PC-9 (cell line): ENCODE measurements at regions not wholly inside any gene's neighbourhood (a gene's known extent, or its start where the extent isn't known, plus 50 kb on each side); places are given as distances from the start of the nearest gene placed in this dataset.

Source experiments
- BruUV-seq: library from RNA; stranded (reverse); fragments of 400-500 nt; replicated peaks from 2 replicates; lab custom pipeline; 2021; lab: Mats Ljungman, UMichigan
- CTCF ChIA-PET: fragments of 300-600 bp; sonication (Branson Sonifier 250); formaldehyde crosslinking; loops from one replicate; lab custom pipeline; 2022; ENCODE audit warnings: antibody characterized with exemption; lab: Charles Lee
- POLR2A ChIA-PET: fragments of 300-600 bp; sonication (Branson Sonifier 250); formaldehyde crosslinking; loops from one replicate; lab custom pipeline; 2022; ENCODE audit warnings: antibody characterized with exemption; ENCODE audit not compliant: unreplicated experiment; lab: Charles Lee
- DNase-seq, 2 experiments: peaks; one replicate each; pipeline versions ENCODE4 v3.0.0 to v3.0.0-alpha.2; 2015 to 2022; ENCODE audit warnings: mixed read lengths in 1 of 2
- H2AFZ ChIP-seq: fragments of 200-600 bp; sonication (generic); 2 replicates; pipeline ENCODE4 v1.8.1; 2017; ENCODE audit warnings: antibody characterized with exemption
- H3F3A ChIP-seq: fragments of 200-600 bp; sonication (generic); 2 replicates; pipeline ENCODE4 v1.8.1; 2017; ENCODE audit warnings: antibody characterized with exemption, mild to moderate bottlenecking, low read depth; ENCODE audit not compliant: insufficient read depth
- H3K27ac ChIP-seq: fragments of 200-600 bp; sonication (generic); 2 replicates; pipeline ENCODE4 v1.6.1; 2016; ENCODE audit warnings: mixed run types
- H3K27me3 ChIP-seq: fragments of 200-600 bp; sonication (generic); 2 replicates; pipeline ENCODE4 v1.6.1; 2016; ENCODE audit warnings: low read depth, mixed run types; ENCODE audit not compliant: insufficient read depth
- H3K36me3 ChIP-seq: fragments of 200-600 bp; sonication (generic); 2 replicates; pipeline ENCODE4 v1.6.1; 2016; ENCODE audit warnings: low read depth, mixed run types
- H3K4me1 ChIP-seq: fragments of 200-600 bp; sonication (generic); replicated peaks from 2 replicates; pipeline ENCODE4 v1.6.1; 2016; ENCODE audit warnings: mixed run types; ENCODE audit not compliant: insufficient read depth
- H3K4me2 ChIP-seq: fragments of 200-600 bp; sonication (generic); 2 replicates; pipeline ENCODE4 v1.6.1; 2017; ENCODE audit warnings: mixed run types
- H3K4me3 ChIP-seq: fragments of 200-600 bp; sonication (generic); 2 replicates; pipeline ENCODE4 v1.6.1; 2016; ENCODE audit warnings: mixed run types
- H3K79me2 ChIP-seq: fragments of 200-600 bp; sonication (generic); 2 replicates; pipeline ENCODE4 v1.6.1; 2017; ENCODE audit warnings: low read depth, mixed run types
- H3K9me2 ChIP-seq: fragments of 200-600 bp; sonication (generic); 2 replicates; pipeline ENCODE4 v1.8.1; 2017; ENCODE audit warnings: mild to moderate bottlenecking; ENCODE audit not compliant: insufficient read depth
- H3K9me3 ChIP-seq: fragments of 200-600 bp; sonication (generic); 2 replicates; pipeline ENCODE4 v1.8.1; 2016; ENCODE audit warnings: low read depth; ENCODE audit not compliant: insufficient read depth
- H4K20me1 ChIP-seq: fragments of 200-600 bp; sonication (generic); 2 replicates; pipeline ENCODE4 v1.8.1; 2017; ENCODE audit not compliant: insufficient read depth
- CTCF ChIP-seq: fragments of 200-600 bp; sonication (generic); conservative IDR thresholded peaks from 2 replicates; pipeline ENCODE4 v1.6.1; 2017; ENCODE audit warnings: mixed run types, antibody characterized with exemption, mild to moderate bottlenecking, moderate library complexity
- EZH2 ChIP-seq: fragments of 200-600 bp; sonication (generic); IDR thresholded peaks from 2 replicates; pipeline ENCODE4 v1.8.0; 2017; ENCODE audit warnings: antibody characterized with exemption, low read depth
- intact Hi-C: fragments of 100-400 bp; cut with micrococcal nuclease; formaldehyde crosslinking; loops from one replicate; pipeline ENCODE4 v1.10.0; 2022; ENCODE audit not compliant: unreplicated experiment

DNA sequence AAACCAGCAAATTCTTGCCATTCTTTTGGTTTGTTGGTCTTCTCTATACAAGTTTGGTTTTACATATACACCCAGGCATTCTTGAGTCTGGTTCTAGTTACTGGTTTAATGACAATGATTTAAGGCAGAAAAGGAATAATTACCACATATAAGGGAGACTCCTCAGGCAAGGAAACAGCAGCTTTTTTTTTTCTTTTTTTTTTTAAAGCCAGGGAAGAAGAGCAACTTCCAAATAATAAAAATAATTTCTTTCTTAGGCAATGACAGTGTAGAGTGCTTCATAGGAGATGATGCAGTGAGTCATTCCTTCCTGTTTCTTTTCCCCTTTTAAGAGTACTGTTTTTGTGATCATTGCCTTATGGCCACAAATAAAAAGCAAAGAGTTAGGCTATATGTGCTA, 289.7 kb downstream of the DKK2 start:
- H3F3A ChIP-seq, result no peaks in the 10 kb centered on the region
- POLR2A ChIA-PET, result no interaction called here
- TF ChIP-seq CTCF (no peak), EZH2 (no peak)
- BruUV-seq, result no TSS peak
- no peak overlapping the region for H3K4me3 ChIP-seq
- no peaks in the 10 kb centered on the region for H3K36me3 ChIP-seq
- no peak for DNase-seq
- intact Hi-C loops, result no loop called here
- CTCF ChIA-PET, result no interaction called here
- H2AFZ ChIP-seq, result no peak overlapping the region
- no peaks in the 10 kb centered on the region for H3K9me3 ChIP-seq
- H3K27ac ChIP-seq, result no peak overlapping the region
- no peaks in the 10 kb centered on the region for H3K79me2 ChIP-seq
- H4K20me1 ChIP-seq, result no peaks in the 10 kb centered on the region
- no peaks in the 10 kb centered on the region for H3K9me2 ChIP-seq
- H3K4me2 ChIP-seq, result no peak overlapping the region
- H3K27me3 ChIP-seq, result no peaks in the 10 kb centered on the region
- H3K4me1 ChIP-seq, result no peaks in the 10 kb centered on the region

GRCh38 chr4:106738121-106738520, 298.0 kb downstream of the DKK2 start:
- no TSS peak for BruUV-seq
- no peaks in the 10 kb centered on the region for H3K9me3 ChIP-seq
- no peaks in the 10 kb centered on the region for H3K27me3 ChIP-seq
- H4K20me1 ChIP-seq, result no peaks in the 10 kb centered on the region
- H3K4me3 ChIP-seq, result no peak overlapping the region
- no peaks in the 10 kb centered on the region for H3K4me1 ChIP-seq
- no peak overlapping the region for H3K27ac ChIP-seq
- no peak overlapping the region for H2AFZ ChIP-seq
- ChIA-PET POLR2A (no interaction called here), CTCF (no interaction called here)
- DNase-seq, result no peak
- H3K9me2 ChIP-seq, result no peaks in the 10 kb centered on the region
- H3K4me2 ChIP-seq, result no peak overlapping the region
- H3K36me3 ChIP-seq, result no peaks in the 10 kb centered on the region
- H3F3A ChIP-seq, result no peaks in the 10 kb centered on the region
- no peaks in the 10 kb centered on the region for H3K79me2 ChIP-seq
- no peak for TF ChIP-seq CTCF
- no peak for TF ChIP-seq EZH2
- intact Hi-C loops, result no loop called here

- Histone ChIP-seq H3K9me2 (no peaks in the 10 kb centered on the region), H3K36me3 (no peaks in the 10 kb centered on the region), H3K27ac (no peak overlapping the region), H3F3A (no peaks in the 10 kb centered on the region), H3K9me3 (no peaks in the 10 kb centered on the region), H3K27me3 (no peaks in the 10 kb centered on the region), H3K4me1 (no peaks in the 10 kb centered on the region), H3K4me3 (no peak overlapping the region), H4K20me1 (no peaks in the 10 kb centered on the region), H3K4me2 (no peak overlapping the region), H2AFZ (no peak overlapping the region), H3K79me2 (no peaks in the 10 kb centered on the region)
- intact Hi-C loops, result no loop called here
- DNase-seq, result no peak
- TF ChIP-seq CTCF (no peak), EZH2 (no peak)
- BruUV-seq, result no TSS peak
- ChIA-PET POLR2A (no interaction called here), CTCF (no interaction called here)
Measured at GRCh38 chr4:106718548-106718947, 317.6 kb downstream of the DKK2 start.
